ENCODE measurements at regions not wholly inside any gene's neighbourhood (a gene's known extent, or its start where the extent isn't known, plus 50 kb on each side); places are given as distances from the start of the nearest gene placed in this dataset.

- CTCF ChIA-PET, result no interaction called here
- 55% methylated on average over 2 of the region's 3 CpGs; no CpG with 5 or more reads in 1 of the 2 experiments for WGBS, 2 experiments (ENCODE audit: extremely low coverage in 2 of 2, insufficient read length in 1 of 2)
- dilution Hi-C loops (cut with HindIII; ENCODE audit: low sequenced_read_pairs, unreplicated experiment), result no loop called here
These were observed 738.1 kb downstream of the QKI start for GRCh38 chr6:164152611-164153010.

More at GRCh38 chr6:164152611-164153010, 738.1 kb downstream of the QKI start:
- H3K4ac ChIP-seq (ENCODE audit: low read depth, low read length), result no peak overlapping the region
- DNase-seq, result no peak
- no peak overlapping the region for H2BK20ac ChIP-seq (ENCODE audit: low read depth, low read length)
- H4K91ac ChIP-seq (ENCODE audit: insufficient read depth, low read depth, low read length), result no peak overlapping the region
- no peak overlapping the region for H2BK120ac ChIP-seq (ENCODE audit: low read depth, low read length)
- no peak overlapping the region for H3K56ac ChIP-seq (ENCODE audit: extremely low read depth, insufficient read depth, low read length)
- no peaks in the 10 kb centered on the region for H3K36me3 ChIP-seq (ENCODE audit: control insufficient read depth, insufficient read depth, low read length)
- H3K9ac ChIP-seq (ENCODE audit: low read depth, low read length), result no peak overlapping the region
- TF ChIP-seq POLR2A (IDR thresholded peaks at IDR 0.05; ENCODE audit: low read depth, low read length) (no peak), RFX5 (IDR thresholded peaks at IDR 0.05; ENCODE audit: low read depth, low read length) (no peak), MAZ (IDR thresholded peaks at IDR 0.05; ENCODE audit: borderline replicate concordance, low read depth, low read length) (no peak), MXI1 (IDR thresholded peaks at IDR 0.05; ENCODE audit: borderline replicate concordance, low read depth, low read length) (no peak), CTCF (conservative IDR thresholded peaks at IDR 0.05; ENCODE audit: low read depth, low read length) (no peak), RCOR1 (IDR thresholded peaks at IDR 0.05; ENCODE audit: insufficient replicate concordance, low read length) (no peak), BHLHE40 (IDR thresholded peaks at IDR 0.05; ENCODE audit: low read depth, low read length) (no peak), NFE2L2 (IDR thresholded peaks at IDR 0.05; ENCODE audit: low read depth, low read length) (no peak), CHD1 (IDR thresholded peaks at IDR 0.05; ENCODE audit: low read depth, low read length) (no peak), USF2 (IDR thresholded peaks at IDR 0.05; ENCODE audit: low read depth, low read length) (no peak), MAFK (IDR thresholded peaks at IDR 0.05; ENCODE audit: low read depth, low read length) (no peak), CEBPB (IDR thresholded peaks at IDR 0.05; ENCODE audit: low read depth, low read length) (no peak), RAD21 (IDR thresholded peaks at IDR 0.05; ENCODE audit: low read length) (no peak), SMC3 (IDR thresholded peaks at IDR 0.05; ENCODE audit: low read depth, low read length) (no peak), FOS (IDR thresholded peaks at IDR 0.05; ENCODE audit: low read depth, low read length) (no peak), ELK1 (IDR thresholded peaks at IDR 0.05; ENCODE audit: borderline replicate concordance, low read depth, low read length) (no peak)
- intact Hi-C loops (cut with micrococcal nuclease), result no loop called here
- BruUV-seq (replicated peaks), result no TSS peak
- H2BK5ac ChIP-seq (ENCODE audit: low read depth, low read length, poor library complexity, severe bottlenecking), result no peak overlapping the region
- H3K4me1 ChIP-seq (ENCODE audit: control insufficient read depth, insufficient read depth, low read length), result no peaks in the 10 kb centered on the region
- no peaks in the 10 kb centered on the region for H3K9me1 ChIP-seq (ENCODE audit: insufficient read depth, low read length)
- no peak overlapping the region for H3K4me3 ChIP-seq (ENCODE audit: insufficient read depth, low read depth, low read length)
- H2AK9ac ChIP-seq (replicated peaks; ENCODE audit: low read depth, low read length, poor library complexity), result no peak overlapping the region
- no peak overlapping the region for H2BK15ac ChIP-seq (ENCODE audit: low read depth, low read length)
- no peak overlapping the region for H3K27ac ChIP-seq (ENCODE audit: insufficient read depth, low read length)
- H4K5ac ChIP-seq (ENCODE audit: low read depth, low read length), result no peak overlapping the region
- no peak overlapping the region for H3K14ac ChIP-seq (replicated peaks; ENCODE audit: low read depth, low read length)
- no peak overlapping the region for H3K18ac ChIP-seq (ENCODE audit: low read depth, low read length)
- H4K8ac ChIP-seq (ENCODE audit: low read depth in 2 of 2, low read length in 2 of 2), result no peak overlapping the region
- H3K27me3 ChIP-seq (ENCODE audit: control insufficient read depth, insufficient read depth, low read length), result no peaks in the 10 kb centered on the region
- H2AFZ ChIP-seq (replicated peaks; ENCODE audit: low read length, poor library complexity), result no peak overlapping the region
- no peak overlapping the region for H3K4me2 ChIP-seq (ENCODE audit: low read depth, low read length)
- in situ Hi-C loops (cut with MboI; ENCODE audit: low sequenced_read_pairs), result no loop called here
- ATAC-seq (ENCODE audit: low read depth), result no peak
- no peak overlapping the region for H3K23ac ChIP-seq (ENCODE audit: low read depth, low read length)
- POLR2A ChIA-PET (ENCODE audit: unreplicated experiment), result no interaction called here
- H4K20me1 ChIP-seq (ENCODE audit: insufficient read depth, low read length), result no peaks in the 10 kb centered on the region
- no peak overlapping the region for H2AK5ac ChIP-seq (ENCODE audit: low read depth, low read length)
- H3K9me3 ChIP-seq (ENCODE audit: control insufficient read depth, insufficient read depth, low read length), result peaks cover 17% of the 10 kb centered on the region
- no peaks in the 10 kb centered on the region for H3K79me1 ChIP-seq (ENCODE audit: low read depth in 1 of 2, low read length in 2 of 2)

Data from IMR-90 (cell line).